ENCODE measurements at regions not wholly inside any gene's neighbourhood (a gene's known extent, or its start where the extent isn't known, plus 50 kb on each side); places are given as distances from the start of the nearest gene placed in this dataset.

GRCh38 chr10:28958468-28958867 is 281.1 kb downstream of the BAMBI start (continued):
- no peak for TF ChIP-seq ZNF331 (CRISPR knock-in tag; IDR thresholded peaks at IDR 0.05; ENCODE audit: low read depth)
- no peak for TF ChIP-seq ZNF114 (CRISPR knock-in tag; IDR thresholded peaks at IDR 0.05)
- TF ChIP-seq POLR2AphosphoS5 (IDR thresholded peaks at IDR 0.05; ENCODE audit: low read depth), result no peak
- TF ChIP-seq, protein P1, sequence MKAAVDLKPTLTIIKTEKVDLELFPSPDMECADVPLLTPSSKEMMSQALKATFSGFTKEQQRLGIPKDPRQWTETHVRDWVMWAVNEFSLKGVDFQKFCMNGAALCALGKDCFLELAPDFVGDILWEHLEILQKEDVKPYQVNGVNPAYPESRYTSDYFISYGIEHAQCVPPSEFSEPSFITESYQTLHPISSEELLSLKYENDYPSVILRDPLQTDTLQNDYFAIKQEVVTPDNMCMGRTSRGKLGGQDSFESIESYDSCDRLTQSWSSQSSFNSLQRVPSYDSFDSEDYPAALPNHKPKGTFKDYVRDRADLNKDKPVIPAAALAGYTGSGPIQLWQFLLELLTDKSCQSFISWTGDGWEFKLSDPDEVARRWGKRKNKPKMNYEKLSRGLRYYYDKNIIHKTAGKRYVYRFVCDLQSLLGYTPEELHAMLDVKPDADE (IDR thresholded peaks at IDR 0.05), result no peak
- no peak for TF ChIP-seq STAT1 (IDR thresholded peaks at IDR 0.05; ENCODE audit: unreplicated experiment)
- no peak for TF ChIP-seq EZH2phosphoT487 (IDR thresholded peaks at IDR 0.05; ENCODE audit: unreplicated experiment)
- no peak for TF ChIP-seq NANOG (IDR thresholded peaks at IDR 0.05; ENCODE audit: borderline replicate concordance)
- TF ChIP-seq, protein P2, sequence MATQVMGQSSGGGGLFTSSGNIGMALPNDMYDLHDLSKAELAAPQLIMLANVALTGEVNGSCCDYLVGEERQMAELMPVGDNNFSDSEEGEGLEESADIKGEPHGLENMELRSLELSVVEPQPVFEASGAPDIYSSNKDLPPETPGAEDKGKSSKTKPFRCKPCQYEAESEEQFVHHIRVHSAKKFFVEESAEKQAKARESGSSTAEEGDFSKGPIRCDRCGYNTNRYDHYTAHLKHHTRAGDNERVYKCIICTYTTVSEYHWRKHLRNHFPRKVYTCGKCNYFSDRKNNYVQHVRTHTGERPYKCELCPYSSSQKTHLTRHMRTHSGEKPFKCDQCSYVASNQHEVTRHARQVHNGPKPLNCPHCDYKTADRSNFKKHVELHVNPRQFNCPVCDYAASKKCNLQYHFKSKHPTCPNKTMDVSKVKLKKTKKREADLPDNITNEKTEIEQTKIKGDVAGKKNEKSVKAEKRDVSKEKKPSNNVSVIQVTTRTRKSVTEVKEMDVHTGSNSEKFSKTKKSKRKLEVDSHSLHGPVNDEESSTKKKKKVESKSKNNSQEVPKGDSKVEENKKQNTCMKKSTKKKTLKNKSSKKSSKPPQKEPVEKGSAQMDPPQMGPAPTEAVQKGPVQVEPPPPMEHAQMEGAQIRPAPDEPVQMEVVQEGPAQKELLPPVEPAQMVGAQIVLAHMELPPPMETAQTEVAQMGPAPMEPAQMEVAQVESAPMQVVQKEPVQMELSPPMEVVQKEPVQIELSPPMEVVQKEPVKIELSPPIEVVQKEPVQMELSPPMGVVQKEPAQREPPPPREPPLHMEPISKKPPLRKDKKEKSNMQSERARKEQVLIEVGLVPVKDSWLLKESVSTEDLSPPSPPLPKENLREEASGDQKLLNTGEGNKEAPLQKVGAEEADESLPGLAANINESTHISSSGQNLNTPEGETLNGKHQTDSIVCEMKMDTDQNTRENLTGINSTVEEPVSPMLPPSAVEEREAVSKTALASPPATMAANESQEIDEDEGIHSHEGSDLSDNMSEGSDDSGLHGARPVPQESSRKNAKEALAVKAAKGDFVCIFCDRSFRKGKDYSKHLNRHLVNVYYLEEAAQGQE (IDR thresholded peaks at IDR 0.05; ENCODE audit: unreplicated experiment), result no peak
- TF ChIP-seq EZH2 (IDR thresholded peaks at IDR 0.05; ENCODE audit: low read depth, unreplicated experiment), result no peak

DNA sequence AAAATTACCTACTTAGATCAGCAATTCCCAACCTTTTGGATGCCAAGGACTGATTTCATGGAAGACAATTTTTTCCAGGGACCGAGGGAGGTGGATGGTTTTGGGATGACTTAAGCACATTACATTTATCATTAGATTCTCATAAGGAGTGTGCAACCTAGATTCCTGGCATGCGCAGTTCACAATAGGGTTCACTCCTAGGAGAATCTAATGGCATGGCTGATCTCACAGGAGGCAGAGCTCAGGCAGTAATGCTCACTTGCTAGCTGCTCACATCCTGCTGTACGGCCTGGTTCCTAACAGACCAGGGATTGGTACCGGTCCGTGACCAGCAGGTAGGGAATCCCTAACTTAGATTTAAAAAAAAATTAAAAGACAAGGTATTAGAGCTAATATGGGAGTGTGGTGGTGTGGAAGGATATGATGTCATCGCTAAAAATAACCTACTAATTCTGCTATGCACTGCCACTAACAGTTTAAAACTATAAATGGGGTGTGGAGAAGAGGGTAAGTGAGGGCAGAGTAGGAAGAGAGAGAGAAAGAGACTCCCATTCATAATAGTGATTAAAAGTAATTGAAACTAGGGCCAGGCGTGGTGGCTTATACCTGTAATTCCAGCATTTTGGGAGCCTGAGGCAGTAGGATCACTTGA is 282.7 kb downstream of the BAMBI start:
- ATAC-seq (no peak), DNase-seq (ENCODE audit: low spot score) (no peak)
- Histone ChIP-seq H3K36me3 (ENCODE audit: insufficient read depth) (no peaks in the 10 kb centered on the region), H3K9me2 (ENCODE audit: insufficient read depth) (no peaks in the 10 kb centered on the region), H4K20me1 (replicated peaks; ENCODE audit: insufficient read depth) (no peaks in the 10 kb centered on the region), H3F3A (replicated peaks; ENCODE audit: low read depth) (no peaks in the 10 kb centered on the region), H3K4me2 (no peak overlapping the region), H3K79me2 (replicated peaks; ENCODE audit: insufficient read depth) (no peaks in the 10 kb centered on the region), H3K27ac (ENCODE audit: low read depth) (no peak overlapping the region), H3K4me1 (ENCODE audit: insufficient read depth) (no peaks in the 10 kb centered on the region), H3K27me3 (ENCODE audit: insufficient read depth) (no peaks in the 10 kb centered on the region), H3K4me3 (no peak overlapping the region), H2AFZ (0 out of 2 replicates have a peak overlapping the region, but pooled peaks have one; percentile 67)
- H3K27me3 Mint-ChIP-seq (ENCODE audit: insufficient read depth, low read depth, poor library complexity), result no peaks in the 10 kb centered on the region
- peaks cover 4% of the 10 kb centered on the region; the same call in 2 of the 3 replicates for H3K4me1 Mint-ChIP-seq
- peaks cover 4% of the 10 kb centered on the region; the same call in 1 of the 3 replicates for H3K36me3 Mint-ChIP-seq (ENCODE audit: low read depth)
- H3K4me3 Mint-ChIP-seq, result no peak overlapping the region
- H3K27ac Mint-ChIP-seq, result no peak overlapping the region
- peaks cover 7% of the 10 kb centered on the region; the same call in 1 of the 3 replicates for H3K9me3 Mint-ChIP-seq
- TF ChIP-seq CTCF (conservative IDR thresholded peaks at IDR 0.05; ENCODE audit: low read depth in 2 of 2) (no peak), POLR2AphosphoS5 (IDR thresholded peaks at IDR 0.05; ENCODE audit: low read depth) (no peak), ZNF331 (CRISPR knock-in tag; IDR thresholded peaks at IDR 0.05; ENCODE audit: low read depth) (no peak), ZNF114 (CRISPR knock-in tag; IDR thresholded peaks at IDR 0.05) (no peak), NANOG (IDR thresholded peaks at IDR 0.05; ENCODE audit: borderline replicate concordance) (no peak), EZH2 (IDR thresholded peaks at IDR 0.05; ENCODE audit: low read depth, unreplicated experiment) (no peak), JUNB (IDR thresholded peaks at IDR 0.05; ENCODE audit: unreplicated experiment) (no peak)
- TF ChIP-seq, protein P1 (IDR thresholded peaks at IDR 0.05), result no peak

Measured in GM23338 (cell line).